ENCODE measurements at regions not wholly inside any gene's neighbourhood (a gene's known extent, or its start where the extent isn't known, plus 50 kb on each side); places are given as distances from the start of the nearest gene placed in this dataset.

GRCh38 chr17:33697557-33697956 is 404.5 kb upstream of the ASIC2 start:
- TF ChIP-seq ESRRA (IDR thresholded peaks at IDR 0.05; ENCODE audit: low read length) (no peak), CEBPB (IDR thresholded peaks at IDR 0.05; ENCODE audit: borderline replicate concordance in 1 of 2, low read depth in 2 of 2, low read length in 2 of 2) (no peak)

All from GM12878 (cell line).